ENCODE measurements at regions not wholly inside any gene's neighbourhood (a gene's known extent, or its start where the extent isn't known, plus 50 kb on each side); places are given as distances from the start of the nearest gene placed in this dataset.

- TF ChIP-seq CTCF (IDR thresholded peaks at IDR 0.05) (no peak), POLR2A (IDR thresholded peaks at IDR 0.05) (no peak)
Observed at GRCh38 chr18:8949206-8949605, 153.3 kb upstream of the NDUFV2 start.
